Keratinocyte (primary cell): ENCODE measurements at regions not wholly inside any gene's neighbourhood (a gene's known extent, or its start where the extent isn't known, plus 50 kb on each side); places are given as distances from the start of the nearest gene placed in this dataset.

Source experiments
- DNase-seq: peaks from one replicate; pipeline ENCODE4 v3.0.0-alpha.2; 2011; ENCODE audit warnings: low read depth, missing footprints, low spot score
- FAIRE-seq: peaks from 2 replicates; lab custom pipeline; 2011; peaks lifted over from hg19 to GRCh38; lab: Jason Lieb, UNC
- H2AFZ ChIP-seq: 2 replicates; pipeline ENCODE4 v1.6.0; 2012; ENCODE audit warnings: low read length, control low read depth, inconsistent platforms; ENCODE audit not compliant: control insufficient read depth
- H3K27ac ChIP-seq: 2 replicates; pipeline ENCODE4 v1.5.1; 2011; ENCODE audit warnings: low read length; ENCODE audit not compliant: control insufficient read depth, insufficient read depth
- H3K27me3 ChIP-seq: 3 replicates; pipeline ENCODE4 v1.6.0; 2011; ENCODE audit warnings: low read length; ENCODE audit not compliant: control insufficient read depth, insufficient read depth; ENCODE audit errors: extremely low read depth
- H3K36me3 ChIP-seq, 2 experiments: 2 replicates in 1 of 2; 3 replicates in 1 of 2; pipeline ENCODE4 v1.5.1; 2011; ENCODE audit warnings: low read length in 2 of 2, mild to moderate bottlenecking in 1 of 2; ENCODE audit not compliant: control insufficient read depth in 2 of 2, insufficient read depth in 2 of 2; ENCODE audit errors: extremely low read depth in 1 of 2
- H3K4me1 ChIP-seq: 3 replicates; pipeline ENCODE4 v1.5.1; 2011; ENCODE audit warnings: low read length; ENCODE audit not compliant: control insufficient read depth, insufficient read depth; ENCODE audit errors: extremely low read depth
- H3K4me2 ChIP-seq: 3 replicates; pipeline ENCODE4 v1.6.0; 2011; ENCODE audit warnings: low read depth, low read length; ENCODE audit not compliant: control insufficient read depth, insufficient read depth; ENCODE audit errors: extremely low read depth
- H3K4me3 ChIP-seq, 3 experiments: fragments of 200-600 bp in 1 of 3; sonication (generic) in 1 of 3; 2 replicates in 2 of 3; 3 replicates in 1 of 3; pipeline ENCODE4 v1.5.1; 2011 to 2016; ENCODE audit warnings: low read length in 3 of 3, mild to moderate bottlenecking in 3 of 3, control low read depth in 2 of 3, inconsistent platforms in 1 of 3, low read depth in 1 of 3, mixed read lengths in 1 of 3, mixed run types in 1 of 3, moderate library complexity in 1 of 3; ENCODE audit not compliant: control insufficient read depth in 2 of 3, insufficient read depth in 2 of 3; ENCODE audit errors: extremely low read depth in 1 of 3
- H3K79me2 ChIP-seq: 2 replicates; pipeline ENCODE4 v1.6.0; 2012; ENCODE audit warnings: low read length; ENCODE audit not compliant: control insufficient read depth, insufficient read depth
- H3K9ac ChIP-seq: 3 replicates; pipeline ENCODE4 v1.6.0; 2011; ENCODE audit warnings: low read length; ENCODE audit not compliant: control insufficient read depth, insufficient read depth; ENCODE audit errors: extremely low read depth
- H3K9me1 ChIP-seq: 3 replicates; pipeline ENCODE4 v1.6.0; 2011; ENCODE audit warnings: low read length; ENCODE audit not compliant: control insufficient read depth, insufficient read depth; ENCODE audit errors: extremely low read depth
- H3K9me3 ChIP-seq: 2 replicates; pipeline ENCODE4 v1.5.1; 2012; ENCODE audit warnings: low read depth, low read length; ENCODE audit not compliant: control insufficient read depth
- H4K20me1 ChIP-seq: 3 replicates; pipeline ENCODE4 v1.6.0; 2011; ENCODE audit warnings: low read length; ENCODE audit not compliant: control insufficient read depth, insufficient read depth; ENCODE audit errors: extremely low read depth
- CTCF ChIP-seq, 3 experiments: IDR thresholded peaks in 1 of 3; conservative IDR thresholded peaks in 1 of 3; optimal IDR thresholded peaks in 1 of 3; 2 replicates in 2 of 3; 3 replicates in 1 of 3; pipeline versions ENCODE3 to v1.5.1; 2011; ENCODE audit warnings: low read length in 3 of 3, mild to moderate bottlenecking in 3 of 3, moderate library complexity in 2 of 3, control low read depth in 1 of 3, inconsistent platforms in 1 of 3; ENCODE audit not compliant: insufficient read depth in 2 of 3; ENCODE audit errors: extremely low read depth in 1 of 3
- EZH2 ChIP-seq: IDR thresholded peaks from one replicate; pipeline ENCODE4 v1.6.1; 2012; ENCODE audit warnings: inconsistent platforms, mild to moderate bottlenecking, low read length, moderate library complexity
- dilution Hi-C: fragments of 300-500 bp; cut with MboI; formaldehyde crosslinking; loops from one replicate; pipeline ENCODE4 v1.7.0; 2020; ENCODE audit warnings: low sequenced_read_pairs; ENCODE audit not compliant: extremely low pct_ligation_motif_present

DNA sequence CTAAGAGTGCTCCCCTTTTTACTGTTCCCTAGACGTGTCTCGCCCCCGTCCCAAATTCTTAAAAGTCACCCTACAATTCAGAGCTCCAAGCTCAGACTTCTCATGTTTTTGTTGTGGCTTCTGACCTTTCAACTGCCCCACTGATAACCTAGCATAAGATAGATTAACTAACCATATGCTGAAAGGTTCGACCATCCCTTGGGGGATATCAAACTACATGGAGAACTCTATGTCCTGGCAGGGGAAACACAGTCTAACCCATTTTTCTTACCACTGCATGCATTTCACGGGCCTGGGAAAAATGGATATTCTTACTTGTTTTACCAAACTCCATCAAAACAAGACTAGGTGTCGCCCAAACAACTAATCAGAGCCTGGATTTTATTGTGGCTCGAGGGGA, 236.4 kb upstream of the MID1 start:
- TF ChIP-seq EZH2 = no peak
- TF ChIP-seq CTCF (optimal IDR thresholded peaks at IDR 0.05 in 1 of 3, IDR thresholded peaks at IDR 0.05 in 1 of 3, conservative IDR thresholded peaks at IDR 0.05 in 1 of 3; ENCODE audit: extremely low read depth in 1 of 3, insufficient read depth in 2 of 3, low read length in 3 of 3) = no peak
- Histone ChIP-seq H3K9ac (no peak overlapping the region), H3K9me1 (no peaks in the 10 kb centered on the region), H3K27me3 (no peaks in the 10 kb centered on the region), H3K79me2 (no peaks in the 10 kb centered on the region), H3K4me2 (no peak overlapping the region), H4K20me1 (no peaks in the 10 kb centered on the region), H3K27ac (no peak overlapping the region), H2AFZ (no peak overlapping the region), H3K36me3 (no peaks in the 10 kb centered on the region), H3K4me1 (no peaks in the 10 kb centered on the region), H3K4me3 (no peak overlapping the region), H3K9me3 (no peaks in the 10 kb centered on the region)
- no peak for DNase-seq
- dilution Hi-C loops = no loop called here
- FAIRE-seq = no peak

DNA sequence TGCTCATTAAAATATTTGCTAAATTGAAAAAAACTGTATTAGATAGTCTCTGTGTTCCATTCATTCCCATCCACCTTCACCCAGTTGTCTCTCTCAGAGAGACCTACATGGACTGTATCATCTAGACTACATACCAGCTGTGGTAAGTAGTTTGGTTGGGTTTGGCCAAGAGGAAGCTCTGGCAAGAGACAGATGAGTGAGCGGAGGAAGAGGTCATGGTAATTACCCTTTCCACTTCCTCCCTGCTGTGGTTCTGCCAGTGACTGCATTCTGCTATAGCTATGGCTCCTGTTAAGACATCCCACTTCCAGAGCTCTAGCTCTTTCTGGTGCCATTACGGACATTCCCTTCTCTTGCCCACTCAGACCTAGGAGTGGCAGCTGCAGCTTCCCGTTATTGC, 239.0 kb upstream of the MID1 start:
- Histone ChIP-seq H3K36me3 (no peaks in the 10 kb centered on the region), H3K4me3 (no peak overlapping the region), H3K4me2 (no peak overlapping the region), H3K27me3 (no peaks in the 10 kb centered on the region), H3K9me3 (no peaks in the 10 kb centered on the region), H2AFZ (no peak overlapping the region), H3K79me2 (no peaks in the 10 kb centered on the region), H4K20me1 (no peaks in the 10 kb centered on the region), H3K9me1 (no peaks in the 10 kb centered on the region), H3K4me1 (no peaks in the 10 kb centered on the region), H3K27ac (no peak overlapping the region), H3K9ac (no peak overlapping the region)
- no peak for FAIRE-seq
- DNase-seq = no peak
- TF ChIP-seq CTCF (optimal IDR thresholded peaks at IDR 0.05 in 1 of 3, IDR thresholded peaks at IDR 0.05 in 1 of 3, conservative IDR thresholded peaks at IDR 0.05 in 1 of 3; ENCODE audit: extremely low read depth in 1 of 3, insufficient read depth in 2 of 3, low read length in 3 of 3) (no peak), EZH2 (no peak)
- dilution Hi-C loops = no loop called here
